ENCODE measurements at regions not wholly inside any gene's neighbourhood (a gene's known extent, or its start where the extent isn't known, plus 50 kb on each side); places are given as distances from the start of the nearest gene placed in this dataset.

- TF ChIP-seq CTCF (IDR thresholded peaks at IDR 0.05; ENCODE audit: low read length) = no peak
- no peak for TF ChIP-seq EZH2 (IDR thresholded peaks at IDR 0.05; ENCODE audit: borderline replicate concordance, low read length)
Observed at GRCh38 chr1:234912548-234913277, 215.9 kb downstream of the TOMM20 start.
